GM21447 (cell line): ENCODE measurements at regions not wholly inside any gene's neighbourhood (a gene's known extent, or its start where the extent isn't known, plus 50 kb on each side); places are given as distances from the start of the nearest gene placed in this dataset.

Experiments
- ATAC-seq: cut with Tn5 transposase; IDR thresholded peaks from one replicate; pipeline ENCODE4 v1.9.1; 2021; ENCODE audit not compliant: unreplicated experiment

GRCh38 chr12:67211494-67211893 lies 57.7 kb upstream of the CAND1 start:
- ATAC-seq, result no peak

GRCh38 chr12:67217647-67218046 lies 51.5 kb upstream of the CAND1 start:
- no peak for ATAC-seq
